SK-N-SH (cell line): ENCODE measurements at regions not wholly inside any gene's neighbourhood (a gene's known extent, or its start where the extent isn't known, plus 50 kb on each side); places are given as distances from the start of the nearest gene placed in this dataset.

Experiments
- CTCF ChIA-PET: fragments of 300-600, 350-600 bp; formaldehyde crosslinking; extraction: SDS; loops from one replicate; lab custom pipeline; 2021; lab: Yijun Ruan, JAX
- POLR2A ChIA-PET: fragments of 350-600 bp; sonication (Branson Sonifier 250); formaldehyde crosslinking; extraction: SDS; loops from one replicate; lab custom pipeline; 2020; ENCODE audit warnings: antibody characterized with exemption, inconsistent platforms; lab: Yijun Ruan, JAX
- DNase-seq: peaks from one replicate; pipeline ENCODE4 v3.0.0; 2012
- H2AFZ ChIP-seq: fragments of 200-600 bp; sonication (generic); 2 replicates; pipeline ENCODE4 v1.8.1; 2016; ENCODE audit warnings: antibody characterized with exemption, mild to moderate bottlenecking, low read depth
- H3F3A ChIP-seq: fragments of 200-600 bp; sonication (generic); replicated peaks from 2 replicates; pipeline ENCODE3; 2016; ENCODE audit warnings: antibody characterized with exemption, mild to moderate bottlenecking; ENCODE audit not compliant: insufficient read depth
- H3K27ac ChIP-seq, 2 experiments: fragments of 200-500 bp in 1 of 2; fragments of 200-600 bp in 1 of 2; sonication (Bioruptor generic) in 1 of 2; sonication (generic), shearing (Covaris generic) in 1 of 2; 2 replicates each; pipeline versions ENCODE4 v1.5.1 to v1.6.1; 2014 to 2016; ENCODE audit warnings: low read depth in 2 of 2, inconsistent platforms in 1 of 2, low read length in 1 of 2, mild to moderate bottlenecking in 1 of 2, mixed read lengths in 1 of 2
- H3K27me3 ChIP-seq: fragments of 200-600 bp; sonication (generic), shearing (Covaris generic); 2 replicates; pipeline ENCODE4 v1.6.1; 2016; ENCODE audit warnings: mixed run types; ENCODE audit not compliant: insufficient read depth
- H3K36me3 ChIP-seq, 2 experiments: fragments of 200-500 bp in 1 of 2; fragments of 200-600 bp in 1 of 2; sonication (Bioruptor generic) in 1 of 2; sonication (generic) in 1 of 2; replicated peaks in 1 of 2; 2 replicates each; pipeline versions ENCODE3 to v1.5.1; 2014 to 2016; ENCODE audit warnings: low read length in 1 of 2, mild to moderate bottlenecking in 1 of 2; ENCODE audit not compliant: insufficient read depth in 2 of 2, control insufficient read depth in 1 of 2
- H3K4me1 ChIP-seq, 2 experiments: fragments of 200-500 bp in 1 of 2; fragments of 200-600 bp in 1 of 2; sonication (Bioruptor generic) in 1 of 2; sonication (generic), shearing (Covaris generic) in 1 of 2; 2 replicates each; pipeline versions ENCODE4 v1.5.1 to v1.6.1; 2014 to 2016; ENCODE audit warnings: low read depth in 1 of 2, low read length in 1 of 2, mixed run types in 1 of 2; ENCODE audit not compliant: insufficient read depth in 2 of 2, control insufficient read depth in 1 of 2
- H3K4me2 ChIP-seq: fragments of 200-600 bp; sonication (generic), shearing (Covaris generic); 2 replicates; pipeline ENCODE4 v1.6.1; 2017; ENCODE audit warnings: mixed run types
- H3K4me3 ChIP-seq, 2 experiments: fragments of 200-500 bp in 1 of 2; fragments of 200-600 bp in 1 of 2; sonication (Bioruptor generic) in 1 of 2; sonication (generic), shearing (Covaris generic) in 1 of 2; 2 replicates each; pipeline versions ENCODE4 v1.5.1 to v1.8.1; 2014 to 2016; ENCODE audit warnings: low read depth in 2 of 2, inconsistent platforms in 1 of 2, low read length in 1 of 2, mild to moderate bottlenecking in 1 of 2, mixed read lengths in 1 of 2, moderate library complexity in 1 of 2
- H3K79me2 ChIP-seq: fragments of 200-600 bp; sonication (generic); 2 replicates; pipeline ENCODE4 v1.8.1; 2017; ENCODE audit warnings: mild to moderate bottlenecking; ENCODE audit not compliant: insufficient read depth
- H3K9ac ChIP-seq: fragments of 200-600 bp; sonication (generic); 2 replicates; pipeline ENCODE4 v1.6.1; 2017; ENCODE audit warnings: mixed run types
- H3K9me2 ChIP-seq: fragments of 200-600 bp; sonication (generic); 2 replicates; pipeline ENCODE4 v1.6.1; 2017; ENCODE audit warnings: mixed run types
- H3K9me3 ChIP-seq: fragments of 200-600 bp; sonication (generic); 2 replicates; pipeline ENCODE4 v1.6.1; 2017; ENCODE audit warnings: mixed run types, mild to moderate bottlenecking, moderate library complexity
- H4K20me1 ChIP-seq: fragments of 200-600 bp; sonication (generic); 2 replicates; pipeline ENCODE4 v1.6.1; 2017; ENCODE audit warnings: mild to moderate bottlenecking, mixed run types; ENCODE audit not compliant: insufficient read depth
- ELF1 ChIP-seq: IDR thresholded peaks from 2 replicates; pipeline ENCODE4 v1.4.0; 2012
- EP300 ChIP-seq, 2 experiments: IDR thresholded peaks; 2 replicates each; pipeline versions ENCODE4 v1.4.0 to v1.6.1; 2012; ENCODE audit warnings: borderline replicate concordance in 1 of 2, low read depth in 1 of 2, low read length in 1 of 2
- FOSL2 ChIP-seq: IDR thresholded peaks from 2 replicates; pipeline ENCODE4 v1.4.0; 2012; ENCODE audit warnings: low read depth, mild to moderate bottlenecking, moderate library complexity, borderline replicate concordance
- FOXM1 ChIP-seq: IDR thresholded peaks from 2 replicates; pipeline ENCODE4 v1.4.0; 2012; ENCODE audit warnings: low read depth, mild to moderate bottlenecking
- GABPA ChIP-seq: IDR thresholded peaks from 2 replicates; pipeline ENCODE4 v1.4.0; 2012; ENCODE audit warnings: low read depth, mild to moderate bottlenecking
- JUND ChIP-seq: IDR thresholded peaks from 2 replicates; pipeline ENCODE4 v1.4.0; 2012
- NRF1 ChIP-seq: IDR thresholded peaks from 2 replicates; pipeline ENCODE4 v1.6.1; 2012; ENCODE audit warnings: low read depth, mild to moderate bottlenecking, low read length
- POLR2AphosphoS5 ChIP-seq: IDR thresholded peaks from 2 replicates; pipeline ENCODE4 v1.6.1; 2012; ENCODE audit warnings: low read depth, low read length
- RAD21 ChIP-seq: IDR thresholded peaks from 2 replicates; pipeline ENCODE4 v1.6.1; 2012; ENCODE audit warnings: mild to moderate bottlenecking, low read length
- SMC3 ChIP-seq: IDR thresholded peaks from 2 replicates; pipeline ENCODE4 v1.6.1; 2012; ENCODE audit warnings: low read depth, low read length, improper control_type of control experiment
- TCF12 ChIP-seq: IDR thresholded peaks from 2 replicates; pipeline ENCODE4 v1.4.0; 2012
- YY1 ChIP-seq: IDR thresholded peaks from 2 replicates; pipeline ENCODE4 v1.4.0; 2012; ENCODE audit warnings: low read depth, mild to moderate bottlenecking
- WGBS: methylation state at CpG from one replicate; pipeline ENCODE4 v1.1.6; 2017; ENCODE audit warnings: low lambda C conversion rate; 5-methylcytosine and 5-hydroxymethylcytosine counted together
- TF ChIP-seq, protein P1 (sequence below): fragments of 200-600 bp; sonication (generic); IDR thresholded peaks from 2 replicates; pipeline ENCODE4 v1.6.1; 2017; ENCODE audit warnings: antibody characterized with exemption, mild to moderate bottlenecking, moderate library complexity
- TF ChIP-seq, protein P2 (sequence below): fragments of 150-350 bp; IDR thresholded peaks from 2 replicates; pipeline ENCODE4 v1.6.1; 2017; ENCODE audit warnings: antibody characterized with exemption, low read length, low read depth, borderline replicate concordance
- TF ChIP-seq, protein P3 (sequence below): IDR thresholded peaks from 2 replicates; pipeline ENCODE4 v1.4.0; 2012; ENCODE audit warnings: low read depth, borderline replicate concordance
- TF ChIP-seq, protein P4 (sequence below): IDR thresholded peaks from 2 replicates; pipeline ENCODE4 v1.6.1; 2012; ENCODE audit warnings: mild to moderate bottlenecking, low read depth, low read length, moderate library complexity
- TF ChIP-seq, protein P5 (sequence below): IDR thresholded peaks from 2 replicates; pipeline ENCODE4 v1.4.0; 2012; ENCODE audit warnings: low read depth
- TF ChIP-seq, protein P6 (sequence below): IDR thresholded peaks from 2 replicates; pipeline ENCODE4; 2012

DNA sequence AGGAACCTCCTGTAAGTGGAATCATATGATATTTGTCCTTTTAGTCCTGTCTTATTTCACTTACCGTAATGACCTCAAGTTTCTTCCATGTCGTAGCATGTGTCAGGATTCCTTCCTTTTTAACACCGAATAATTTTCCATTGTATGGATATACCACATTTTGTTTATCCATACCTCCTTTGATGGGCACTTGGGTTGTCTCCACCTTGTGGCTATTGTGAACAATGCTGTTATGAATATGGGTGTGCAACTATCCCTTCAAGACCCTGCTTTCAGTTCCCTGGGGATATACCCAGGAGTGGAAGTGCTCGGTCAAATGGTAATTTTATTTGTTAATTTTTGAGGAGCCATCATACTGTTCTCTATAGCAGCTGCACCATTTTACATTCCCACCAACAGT, 244.9 kb upstream of the BLID start:
- H3K9ac ChIP-seq: no peak overlapping the region
- ChIA-PET POLR2A (no interaction called here), CTCF (interaction anchor here (1.2 kb wide), 1 partner anchor 12 kb away, joined by 3 read pairs; no protein-coding TSS in a partner anchor)
- H3K36me3 ChIP-seq: no peaks in the 10 kb centered on the region
- TF ChIP-seq GABPA (no peak), EP300 (IDR thresholded peaks at IDR 0.05; ENCODE audit: borderline replicate concordance in 1 of 2, low read depth in 1 of 2, low read length in 1 of 2) (no peak), FOSL2 (no peak)
- TF ChIP-seq, protein P1, sequence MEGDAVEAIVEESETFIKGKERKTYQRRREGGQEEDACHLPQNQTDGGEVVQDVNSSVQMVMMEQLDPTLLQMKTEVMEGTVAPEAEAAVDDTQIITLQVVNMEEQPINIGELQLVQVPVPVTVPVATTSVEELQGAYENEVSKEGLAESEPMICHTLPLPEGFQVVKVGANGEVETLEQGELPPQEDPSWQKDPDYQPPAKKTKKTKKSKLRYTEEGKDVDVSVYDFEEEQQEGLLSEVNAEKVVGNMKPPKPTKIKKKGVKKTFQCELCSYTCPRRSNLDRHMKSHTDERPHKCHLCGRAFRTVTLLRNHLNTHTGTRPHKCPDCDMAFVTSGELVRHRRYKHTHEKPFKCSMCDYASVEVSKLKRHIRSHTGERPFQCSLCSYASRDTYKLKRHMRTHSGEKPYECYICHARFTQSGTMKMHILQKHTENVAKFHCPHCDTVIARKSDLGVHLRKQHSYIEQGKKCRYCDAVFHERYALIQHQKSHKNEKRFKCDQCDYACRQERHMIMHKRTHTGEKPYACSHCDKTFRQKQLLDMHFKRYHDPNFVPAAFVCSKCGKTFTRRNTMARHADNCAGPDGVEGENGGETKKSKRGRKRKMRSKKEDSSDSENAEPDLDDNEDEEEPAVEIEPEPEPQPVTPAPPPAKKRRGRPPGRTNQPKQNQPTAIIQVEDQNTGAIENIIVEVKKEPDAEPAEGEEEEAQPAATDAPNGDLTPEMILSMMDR: peak; percentile 28; the same call in 1 of the 2 replicates
- H3K79me2 ChIP-seq: no peaks in the 10 kb centered on the region
- DNase-seq: no peak
- 82% methylated on average over 4 of the region's 4 CpGs for WGBS
- no peaks in the 10 kb centered on the region for H3K9me2 ChIP-seq
- no peak overlapping the region for H3K4me3 ChIP-seq
- no peak overlapping the region for H3K27ac ChIP-seq
- H2AFZ ChIP-seq: no peak overlapping the region
- no peaks in the 10 kb centered on the region for H3F3A ChIP-seq
- no peaks in the 10 kb centered on the region; the same call in 1 of the 2 replicates for H3K9me3 ChIP-seq
- H4K20me1 ChIP-seq: no peaks in the 10 kb centered on the region
- no peak overlapping the region for H3K4me2 ChIP-seq
- H3K4me1 ChIP-seq: peaks cover 0 to 9% of the 10 kb centered on the region in 2 experiments; a peak in 2 of 4 replicates
- no peaks in the 10 kb centered on the region for H3K27me3 ChIP-seq

DNA sequence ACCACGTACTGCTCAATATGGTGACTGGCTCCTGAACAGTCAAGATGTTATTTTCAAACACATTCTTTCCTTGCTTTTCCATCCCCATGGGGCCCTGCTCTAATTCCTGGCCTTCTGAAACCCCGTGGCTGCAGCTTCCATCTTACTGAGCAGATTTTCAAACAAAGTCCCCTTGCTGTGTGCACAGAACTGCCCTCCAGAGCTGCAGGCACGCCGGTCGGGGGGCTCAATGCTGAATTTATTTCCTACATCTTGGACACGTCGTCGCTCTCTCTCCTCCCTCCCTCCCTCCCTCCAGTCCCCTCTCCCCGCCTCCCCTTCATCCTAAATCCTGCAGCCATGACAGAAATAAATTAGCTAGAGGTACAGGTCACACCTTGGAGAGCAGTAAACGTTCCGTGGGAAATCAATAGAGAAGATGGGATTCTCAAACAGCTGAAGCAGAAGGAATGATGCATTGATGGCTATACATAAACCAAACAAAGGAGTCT, 243.1 kb upstream of the BLID start:
- TF ChIP-seq RAD21 (no peak), JUND (no peak), YY1 (no peak), SMC3 (no peak), FOSL2 (no peak), FOXM1 (no peak), ELF1 (no peak), POLR2AphosphoS5 (no peak), TCF12 (no peak), NRF1 (no peak)
- TF ChIP-seq, protein P2, sequence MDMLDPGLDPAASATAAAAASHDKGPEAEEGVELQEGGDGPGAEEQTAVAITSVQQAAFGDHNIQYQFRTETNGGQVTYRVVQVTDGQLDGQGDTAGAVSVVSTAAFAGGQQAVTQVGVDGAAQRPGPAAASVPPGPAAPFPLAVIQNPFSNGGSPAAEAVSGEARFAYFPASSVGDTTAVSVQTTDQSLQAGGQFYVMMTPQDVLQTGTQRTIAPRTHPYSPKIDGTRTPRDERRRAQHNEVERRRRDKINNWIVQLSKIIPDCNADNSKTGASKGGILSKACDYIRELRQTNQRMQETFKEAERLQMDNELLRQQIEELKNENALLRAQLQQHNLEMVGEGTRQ: no peak
- TF ChIP-seq, protein P3, sequence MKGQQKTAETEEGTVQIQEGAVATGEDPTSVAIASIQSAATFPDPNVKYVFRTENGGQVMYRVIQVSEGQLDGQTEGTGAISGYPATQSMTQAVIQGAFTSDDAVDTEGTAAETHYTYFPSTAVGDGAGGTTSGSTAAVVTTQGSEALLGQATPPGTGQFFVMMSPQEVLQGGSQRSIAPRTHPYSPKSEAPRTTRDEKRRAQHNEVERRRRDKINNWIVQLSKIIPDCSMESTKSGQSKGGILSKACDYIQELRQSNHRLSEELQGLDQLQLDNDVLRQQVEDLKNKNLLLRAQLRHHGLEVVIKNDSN: no peak
- TF ChIP-seq, protein P4, sequence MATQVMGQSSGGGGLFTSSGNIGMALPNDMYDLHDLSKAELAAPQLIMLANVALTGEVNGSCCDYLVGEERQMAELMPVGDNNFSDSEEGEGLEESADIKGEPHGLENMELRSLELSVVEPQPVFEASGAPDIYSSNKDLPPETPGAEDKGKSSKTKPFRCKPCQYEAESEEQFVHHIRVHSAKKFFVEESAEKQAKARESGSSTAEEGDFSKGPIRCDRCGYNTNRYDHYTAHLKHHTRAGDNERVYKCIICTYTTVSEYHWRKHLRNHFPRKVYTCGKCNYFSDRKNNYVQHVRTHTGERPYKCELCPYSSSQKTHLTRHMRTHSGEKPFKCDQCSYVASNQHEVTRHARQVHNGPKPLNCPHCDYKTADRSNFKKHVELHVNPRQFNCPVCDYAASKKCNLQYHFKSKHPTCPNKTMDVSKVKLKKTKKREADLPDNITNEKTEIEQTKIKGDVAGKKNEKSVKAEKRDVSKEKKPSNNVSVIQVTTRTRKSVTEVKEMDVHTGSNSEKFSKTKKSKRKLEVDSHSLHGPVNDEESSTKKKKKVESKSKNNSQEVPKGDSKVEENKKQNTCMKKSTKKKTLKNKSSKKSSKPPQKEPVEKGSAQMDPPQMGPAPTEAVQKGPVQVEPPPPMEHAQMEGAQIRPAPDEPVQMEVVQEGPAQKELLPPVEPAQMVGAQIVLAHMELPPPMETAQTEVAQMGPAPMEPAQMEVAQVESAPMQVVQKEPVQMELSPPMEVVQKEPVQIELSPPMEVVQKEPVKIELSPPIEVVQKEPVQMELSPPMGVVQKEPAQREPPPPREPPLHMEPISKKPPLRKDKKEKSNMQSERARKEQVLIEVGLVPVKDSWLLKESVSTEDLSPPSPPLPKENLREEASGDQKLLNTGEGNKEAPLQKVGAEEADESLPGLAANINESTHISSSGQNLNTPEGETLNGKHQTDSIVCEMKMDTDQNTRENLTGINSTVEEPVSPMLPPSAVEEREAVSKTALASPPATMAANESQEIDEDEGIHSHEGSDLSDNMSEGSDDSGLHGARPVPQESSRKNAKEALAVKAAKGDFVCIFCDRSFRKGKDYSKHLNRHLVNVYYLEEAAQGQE: no peak
- TF ChIP-seq, protein P5, sequence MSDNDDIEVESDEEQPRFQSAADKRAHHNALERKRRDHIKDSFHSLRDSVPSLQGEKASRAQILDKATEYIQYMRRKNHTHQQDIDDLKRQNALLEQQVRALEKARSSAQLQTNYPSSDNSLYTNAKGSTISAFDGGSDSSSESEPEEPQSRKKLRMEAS: no peak
- TF ChIP-seq, protein P6, sequence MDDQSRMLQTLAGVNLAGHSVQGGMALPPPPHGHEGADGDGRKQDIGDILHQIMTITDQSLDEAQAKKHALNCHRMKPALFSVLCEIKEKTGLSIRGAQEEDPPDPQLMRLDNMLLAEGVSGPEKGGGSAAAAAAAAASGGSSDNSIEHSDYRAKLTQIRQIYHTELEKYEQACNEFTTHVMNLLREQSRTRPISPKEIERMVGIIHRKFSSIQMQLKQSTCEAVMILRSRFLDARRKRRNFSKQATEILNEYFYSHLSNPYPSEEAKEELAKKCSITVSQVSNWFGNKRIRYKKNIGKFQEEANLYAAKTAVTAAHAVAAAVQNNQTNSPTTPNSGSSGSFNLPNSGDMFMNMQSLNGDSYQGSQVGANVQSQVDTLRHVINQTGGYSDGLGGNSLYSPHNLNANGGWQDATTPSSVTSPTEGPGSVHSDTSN: no peak
- ChIA-PET POLR2A (no interaction called here), CTCF (interaction anchor here (1.3 kb wide), 1 partner anchor 22 kb away, joined by 3 read pairs; no protein-coding TSS in a partner anchor)
- H3K27ac ChIP-seq: no peak overlapping the region
- no peak overlapping the region for H3K9ac ChIP-seq
- no peak overlapping the region for H3K4me2 ChIP-seq
- H3K4me3 ChIP-seq: no peak overlapping the region
- no peaks in the 10 kb centered on the region for H4K20me1 ChIP-seq
- 70% methylated on average over 11 of the region's 11 CpGs for WGBS
- no peak for DNase-seq
- no peaks in the 10 kb centered on the region for H3K36me3 ChIP-seq
- H3K4me1 ChIP-seq: no peaks in the 10 kb centered on the region
- H2AFZ ChIP-seq: no peak overlapping the region
- no peaks in the 10 kb centered on the region for H3K79me2 ChIP-seq
- H3K27me3 ChIP-seq: no peaks in the 10 kb centered on the region
- no peaks in the 10 kb centered on the region for H3F3A ChIP-seq
- H3K9me2 ChIP-seq: no peaks in the 10 kb centered on the region
- H3K9me3 ChIP-seq: no peaks in the 10 kb centered on the region; the same call in 1 of the 2 replicates
